GM12878 (cell line): ENCODE measurements at regions not wholly inside any gene's neighbourhood (a gene's known extent, or its start where the extent isn't known, plus 50 kb on each side); places are given as distances from the start of the nearest gene placed in this dataset.

Experiments
- ATAC-seq: fragments of 200-7000 bp; cut with Tn5 transposase; 3 replicates; pipeline ENCODE4 v1.9.1; 2020; ENCODE audit warnings: mild to moderate bottlenecking, moderate library complexity
- BruUV-seq: library from RNA; stranded (reverse); fragments of 400-500 nt; replicated peaks from 2 replicates; lab custom pipeline; 2021; lab: Mats Ljungman, UMichigan
- CTCF ChIA-PET: fragments of 300-600 bp; sonication (Branson Sonifier 250); formaldehyde crosslinking; extraction: SDS; loops from one replicate; lab custom pipeline; 2021; ENCODE audit warnings: inconsistent platforms; lab: Yijun Ruan, JAX
- POLR2A ChIA-PET: fragments of 350-600 bp; formaldehyde crosslinking; extraction: SDS; loops from one replicate; lab custom pipeline; 2021; ENCODE audit warnings: inconsistent platforms; lab: Charles Lee
- RAD21 ChIA-PET: fragments of 300-600 bp; sonication (Branson Sonifier 250); formaldehyde crosslinking; loops from one replicate; lab custom pipeline; 2023; ENCODE audit warnings: antibody characterized with exemption; ENCODE audit not compliant: unreplicated experiment; lab: Charles Lee
- SMC1A ChIA-PET: fragments of 300-600 bp; sonication (Branson Sonifier 250); formaldehyde crosslinking; loops from one replicate; lab custom pipeline; 2023; ENCODE audit not compliant: unreplicated experiment, uncharacterized antibody; lab: Charles Lee
- DNase-seq: peaks from one replicate; pipeline ENCODE4 v3.0.0-alpha.2; 2011; ENCODE audit warnings: low read depth, low spot score
- FAIRE-seq: peaks from 3 replicates; lab custom pipeline; 2011; peaks lifted over from hg19 to GRCh38; lab: Jason Lieb, UNC
- H2AFZ ChIP-seq: 2 replicates; pipeline ENCODE4 v1.6.0; 2011; ENCODE audit warnings: low read depth, low read length, control low read depth; ENCODE audit not compliant: control insufficient read depth
- H3K27ac ChIP-seq: 2 replicates; pipeline ENCODE4 v1.5.1; 2011; ENCODE audit warnings: control low read depth; ENCODE audit not compliant: control insufficient read depth, insufficient read depth
- H3K27me3 ChIP-seq, 2 experiments: replicated peaks in 1 of 2; 2 replicates each; pipeline versions ENCODE4 v1.6.0 to v1.6.1; 2011; ENCODE audit warnings: low read length in 1 of 2; ENCODE audit not compliant: control insufficient read depth in 2 of 2, insufficient read depth in 2 of 2
- H3K36me3 ChIP-seq, 2 experiments: 2 replicates each; pipeline ENCODE4 v1.5.1; 2011; ENCODE audit warnings: low read length in 1 of 2; ENCODE audit not compliant: control insufficient read depth in 2 of 2, insufficient read depth in 2 of 2
- H3K4me1 ChIP-seq: 2 replicates; pipeline ENCODE4 v1.6.1; 2011; ENCODE audit warnings: mild to moderate bottlenecking, low read length, moderate library complexity, mixed read lengths; ENCODE audit not compliant: control insufficient read depth, insufficient read depth
- H3K4me2 ChIP-seq: 2 replicates; pipeline ENCODE4 v1.6.0; 2011; ENCODE audit warnings: control low read depth; ENCODE audit not compliant: control insufficient read depth, insufficient read depth
- H3K4me3 ChIP-seq: fragments of 200-600 bp; sonication (generic); 2 replicates; pipeline ENCODE4 v1.5.1; 2016
- H3K79me2 ChIP-seq: 2 replicates; pipeline ENCODE4 v1.6.0; 2011; ENCODE audit warnings: low read length; ENCODE audit not compliant: control insufficient read depth, insufficient read depth
- H3K9ac ChIP-seq: 2 replicates; pipeline ENCODE4 v1.8.0; 2011; ENCODE audit warnings: low read length, control low read depth, mixed read lengths; ENCODE audit not compliant: control insufficient read depth, insufficient read depth
- H3K9me3 ChIP-seq: replicated peaks from 3 replicates; pipeline ENCODE4 v1.5.1; 2011; ENCODE audit warnings: mild to moderate bottlenecking, low read length; ENCODE audit not compliant: control insufficient read depth, insufficient read depth
- H4K20me1 ChIP-seq: 2 replicates; pipeline ENCODE4 v1.6.0; 2011; ENCODE audit not compliant: control insufficient read depth, insufficient read depth
- ATF2 ChIP-seq: IDR thresholded peaks from 2 replicates; pipeline ENCODE4 v1.6.1; 2012; ENCODE audit warnings: low read length, inconsistent platforms
- BCL11A ChIP-seq: IDR thresholded peaks from 2 replicates; pipeline ENCODE4 v1.6.1; 2011; ENCODE audit warnings: low read depth, low read length
- CBX5 ChIP-seq: sonication (generic); IDR thresholded peaks from 2 replicates; pipeline ENCODE4 v1.6.1; 2016; ENCODE audit warnings: low read depth, moderate library complexity, mild to moderate bottlenecking, inconsistent platforms
- CHD2 ChIP-seq: IDR thresholded peaks from 2 replicates; pipeline ENCODE4 v1.6.1; 2011; ENCODE audit warnings: low read depth, low read length, improper control_type of control experiment, borderline replicate concordance
- HSF1 ChIP-seq: fragments of 150-350 bp; IDR thresholded peaks from 2 replicates; pipeline ENCODE4 v1.6.1; 2014; ENCODE audit warnings: mild to moderate bottlenecking, low read depth, low read length
- IKZF1 ChIP-seq: fragments of 450-650 bp; conservative IDR thresholded peaks from 2 replicates; pipeline ENCODE4 v1.6.1; 2017; ENCODE audit warnings: antibody characterized with exemption, mild to moderate bottlenecking
- LARP7 ChIP-seq: fragments of 450-650 bp; IDR thresholded peaks from 2 replicates; pipeline ENCODE4 v1.6.1; 2017; ENCODE audit warnings: mild to moderate bottlenecking
- NR2C1 ChIP-seq: fragments of 450-650 bp; IDR thresholded peaks from 2 replicates; pipeline ENCODE4 v1.6.1; 2017; ENCODE audit warnings: antibody characterized with exemption, mild to moderate bottlenecking, moderate library complexity
- POLR2AphosphoS5 ChIP-seq: IDR thresholded peaks from 2 replicates; pipeline ENCODE4 v1.6.1; 2011; ENCODE audit warnings: mild to moderate bottlenecking, low read length, inconsistent platforms
- POU2F2 ChIP-seq: IDR thresholded peaks from 3 replicates; pipeline ENCODE4 v1.6.1; 2011; ENCODE audit warnings: low read depth, mild to moderate bottlenecking, low read length, borderline replicate concordance
- SMAD1 ChIP-seq: fragments of 450-650 bp; IDR thresholded peaks from 2 replicates; pipeline ENCODE4 v1.6.1; 2018; ENCODE audit warnings: mild to moderate bottlenecking, low read depth; ENCODE audit not compliant: partially characterized antibody
- WGBS: methylation state at CpG from one replicate; pipeline ENCODE4 v1.1.6; 2016; ENCODE audit warnings: low lambda C conversion rate; ENCODE audit not compliant: insufficient replicate concordance, insufficient coverage; ENCODE audit errors: missing lambda C conversion rate; 5-methylcytosine and 5-hydroxymethylcytosine counted together
- in situ Hi-C: fragments of 300-500 bp; cut with MboI; formaldehyde crosslinking; loops from 9 replicates; pipeline ENCODE4 v1.14.3; 2018; ENCODE audit warnings: mixed read lengths
- intact Hi-C: fragments of 100-400 bp; cut with micrococcal nuclease; formaldehyde crosslinking; loops from one replicate; pipeline ENCODE4 v1.14.2; 2022; ENCODE audit not compliant: unreplicated experiment
- TF ChIP-seq, protein P1 (sequence below): fragments of 450-650 bp; formaldehyde crosslinking; IDR thresholded peaks from 2 replicates; pipeline ENCODE4 v1.5.0; 2022; ENCODE audit warnings: mild to moderate bottlenecking, missing genetic modification characterization
- TF ChIP-seq, protein P2 (sequence below): fragments of 450-650 bp; IDR thresholded peaks from 2 replicates; pipeline ENCODE4 v1.6.1; 2014; ENCODE audit warnings: mild to moderate bottlenecking

DNA sequence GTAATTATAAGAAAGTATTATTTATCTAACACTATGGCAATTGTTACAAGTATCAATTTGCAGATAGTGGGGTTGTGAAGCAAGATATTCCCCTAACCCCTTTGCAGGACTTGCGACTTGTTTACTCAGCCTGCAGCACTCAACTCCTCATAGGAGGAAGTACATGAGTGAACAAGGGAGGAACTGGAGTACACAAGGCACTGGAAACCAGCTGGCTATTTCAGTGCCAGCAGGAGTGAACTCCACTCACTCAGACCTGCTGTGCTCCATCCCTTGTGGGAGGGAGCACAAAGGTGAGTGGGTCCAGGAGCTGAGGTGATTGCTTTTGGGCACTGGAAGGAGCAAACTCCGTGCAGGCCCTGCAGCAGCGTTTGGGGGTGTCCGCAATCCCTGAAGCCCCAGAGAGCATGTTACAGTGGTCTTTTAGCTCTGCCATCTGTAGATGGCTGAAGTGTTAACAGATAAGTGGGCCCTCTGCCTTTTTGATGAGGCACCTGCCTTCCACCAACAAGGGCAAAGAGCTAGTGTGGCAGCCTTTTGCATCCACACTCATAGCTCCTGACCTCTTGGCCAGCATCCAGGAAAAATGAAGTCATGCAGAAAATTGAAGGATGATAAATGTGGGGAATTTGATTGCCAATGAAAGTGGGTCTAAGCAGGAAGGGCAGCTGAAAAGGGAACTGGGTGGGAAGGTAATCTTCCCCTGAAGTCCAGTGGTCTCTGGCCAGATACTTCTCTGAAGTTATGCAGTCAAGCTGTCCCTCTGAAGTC, 802.2 kb upstream of the MIR17HG start:
- no peaks in the 10 kb centered on the region; the same call in 2 of the 3 replicates for H3K9me3 ChIP-seq
- H3K4me2 ChIP-seq, result no peak overlapping the region
- ATAC-seq, result no peak
- H2AFZ ChIP-seq, result no peak overlapping the region
- 31% methylated on average over 4 of the region's 4 CpGs for WGBS
- RAD21 ChIA-PET, result no interaction called here
- no peak overlapping the region for H3K4me3 ChIP-seq
- no peaks in the 10 kb centered on the region for H4K20me1 ChIP-seq
- no peak for TF ChIP-seq ATF2
- TF ChIP-seq CBX5, result no peak
- TF ChIP-seq IKZF1, result no peak
- TF ChIP-seq POU2F2, result no peak
- TF ChIP-seq POLR2AphosphoS5, result no peak
- TF ChIP-seq, protein P1, sequence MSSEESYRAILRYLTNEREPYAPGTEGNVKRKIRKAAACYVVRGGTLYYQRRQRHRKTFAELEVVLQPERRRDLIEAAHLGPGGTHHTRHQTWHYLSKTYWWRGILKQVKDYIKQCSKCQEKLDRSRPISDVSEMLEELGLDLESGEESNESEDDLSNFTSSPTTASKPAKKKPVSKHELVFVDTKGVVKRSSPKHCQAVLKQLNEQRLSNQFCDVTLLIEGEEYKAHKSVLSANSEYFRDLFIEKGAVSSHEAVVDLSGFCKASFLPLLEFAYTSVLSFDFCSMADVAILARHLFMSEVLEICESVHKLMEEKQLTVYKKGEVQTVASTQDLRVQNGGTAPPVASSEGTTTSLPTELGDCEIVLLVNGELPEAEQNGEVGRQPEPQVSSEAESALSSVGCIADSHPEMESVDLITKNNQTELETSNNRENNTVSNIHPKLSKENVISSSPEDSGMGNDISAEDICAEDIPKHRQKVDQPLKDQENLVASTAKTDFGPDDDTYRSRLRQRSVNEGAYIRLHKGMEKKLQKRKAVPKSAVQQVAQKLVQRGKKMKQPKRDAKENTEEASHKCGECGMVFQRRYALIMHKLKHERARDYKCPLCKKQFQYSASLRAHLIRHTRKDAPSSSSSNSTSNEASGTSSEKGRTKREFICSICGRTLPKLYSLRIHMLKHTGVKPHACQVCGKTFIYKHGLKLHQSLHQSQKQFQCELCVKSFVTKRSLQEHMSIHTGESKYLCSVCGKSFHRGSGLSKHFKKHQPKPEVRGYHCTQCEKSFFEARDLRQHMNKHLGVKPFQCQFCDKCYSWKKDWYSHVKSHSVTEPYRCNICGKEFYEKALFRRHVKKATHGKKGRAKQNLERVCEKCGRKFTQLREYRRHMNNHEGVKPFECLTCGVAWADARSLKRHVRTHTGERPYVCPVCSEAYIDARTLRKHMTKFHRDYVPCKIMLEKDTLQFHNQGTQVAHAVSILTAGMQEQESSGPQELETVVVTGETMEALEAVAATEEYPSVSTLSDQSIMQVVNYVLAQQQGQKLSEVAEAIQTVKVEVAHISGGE (CRISPR knock-in tag), result no peak
- TF ChIP-seq LARP7, result no peak
- no peak for TF ChIP-seq CHD2
- TF ChIP-seq BCL11A, result no peak
- no peak for TF ChIP-seq SMAD1
- no peak for TF ChIP-seq NR2C1
- TF ChIP-seq, protein P2, sequence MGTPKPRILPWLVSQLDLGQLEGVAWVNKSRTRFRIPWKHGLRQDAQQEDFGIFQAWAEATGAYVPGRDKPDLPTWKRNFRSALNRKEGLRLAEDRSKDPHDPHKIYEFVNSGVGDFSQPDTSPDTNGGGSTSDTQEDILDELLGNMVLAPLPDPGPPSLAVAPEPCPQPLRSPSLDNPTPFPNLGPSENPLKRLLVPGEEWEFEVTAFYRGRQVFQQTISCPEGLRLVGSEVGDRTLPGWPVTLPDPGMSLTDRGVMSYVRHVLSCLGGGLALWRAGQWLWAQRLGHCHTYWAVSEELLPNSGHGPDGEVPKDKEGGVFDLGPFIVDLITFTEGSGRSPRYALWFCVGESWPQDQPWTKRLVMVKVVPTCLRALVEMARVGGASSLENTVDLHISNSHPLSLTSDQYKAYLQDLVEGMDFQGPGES, result no peak
- no peak for TF ChIP-seq HSF1
- TF ChIP-seq, all 136 proteins: peak for 0
- in situ Hi-C loops, result no loop called here
- Histone ChIP-seq H3K4me1 (no peaks in the 10 kb centered on the region), H3K9ac (no peak overlapping the region), H3K79me2 (no peaks in the 10 kb centered on the region), H3K27me3 (no peaks in the 10 kb centered on the region), H3K27ac (no peak overlapping the region), H3K36me3 (no peaks in the 10 kb centered on the region)
- intact Hi-C loops, result no loop called here
- DNase-seq (no peak), FAIRE-seq (no peak)
- POLR2A ChIA-PET, result no interaction called here
- BruUV-seq, result no TSS peak
- CTCF ChIA-PET, result no interaction called here
- SMC1A ChIA-PET, result no interaction called here
